ENCODE measurements at regions not wholly inside any gene's neighbourhood (a gene's known extent, or its start where the extent isn't known, plus 50 kb on each side); places are given as distances from the start of the nearest gene placed in this dataset.

- Mint-ChIP-seq H3K4me1 (ENCODE audit: low read depth) (no peaks in the 10 kb centered on the region), H3K36me3 (no peaks in the 10 kb centered on the region), H3K4me3 (no peak overlapping the region), H3K27me3 (peaks cover 3% of the 10 kb centered on the region), H3K9me3 (ENCODE audit: low read depth) (no peaks in the 10 kb centered on the region), H3K27ac (no peak overlapping the region)
Observed at GRCh38 chr9:86751207-86751606, 196.1 kb downstream of the GAS1 start.

GRCh38 chr9:86749894-86750255, 197.4 kb downstream of the GAS1 start:
- Mint-ChIP-seq H3K36me3 (no peaks in the 10 kb centered on the region), H3K27me3 (peaks cover 3% of the 10 kb centered on the region), H3K9me3 (ENCODE audit: low read depth) (no peaks in the 10 kb centered on the region), H3K27ac (no peak overlapping the region), H3K4me3 (no peak overlapping the region), H3K4me1 (ENCODE audit: low read depth) (no peaks in the 10 kb centered on the region)

DNA sequence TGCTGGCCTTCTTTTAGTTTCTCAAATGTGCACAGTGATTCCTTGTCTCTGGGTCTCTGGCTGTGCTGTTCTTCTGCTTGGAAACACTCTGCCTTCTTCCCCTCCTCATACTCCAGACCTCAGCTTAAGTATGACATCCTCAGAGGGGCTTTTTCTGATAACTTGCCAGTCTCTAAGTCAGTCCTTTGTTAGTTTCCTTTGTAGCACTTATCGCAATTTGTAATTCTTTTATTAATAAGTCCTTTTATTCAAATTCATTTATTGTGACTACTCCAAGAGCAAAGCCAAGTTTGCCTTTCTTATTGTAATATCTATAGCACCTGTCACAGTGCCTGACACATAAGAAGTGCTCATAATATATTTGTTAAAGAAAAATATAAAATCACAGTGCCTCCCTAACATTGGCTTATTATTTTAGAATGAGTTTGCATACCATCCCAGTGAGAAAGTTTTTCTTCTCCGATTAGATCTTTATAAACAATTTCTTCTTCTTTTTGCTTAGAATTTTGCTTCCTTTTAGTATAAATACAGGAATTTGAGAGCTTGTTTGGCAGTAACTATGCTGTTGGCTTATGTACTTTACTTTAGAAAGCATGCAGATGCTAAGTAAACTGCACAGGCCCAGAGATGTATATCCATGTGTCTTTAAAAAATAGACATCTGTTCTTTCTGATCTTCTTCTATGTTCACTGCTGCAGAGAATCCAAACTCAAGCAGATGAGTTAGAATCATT, 198.0 kb downstream of the GAS1 start:
- H3K36me3 Mint-ChIP-seq, result no peaks in the 10 kb centered on the region
- no peaks in the 10 kb centered on the region for H3K9me3 Mint-ChIP-seq (ENCODE audit: low read depth)
- H3K27me3 Mint-ChIP-seq, result peaks cover 3% of the 10 kb centered on the region
- H3K4me3 Mint-ChIP-seq, result no peak overlapping the region
- H3K4me1 Mint-ChIP-seq (ENCODE audit: low read depth), result no peaks in the 10 kb centered on the region
- no peak overlapping the region for H3K27ac Mint-ChIP-seq

DNA sequence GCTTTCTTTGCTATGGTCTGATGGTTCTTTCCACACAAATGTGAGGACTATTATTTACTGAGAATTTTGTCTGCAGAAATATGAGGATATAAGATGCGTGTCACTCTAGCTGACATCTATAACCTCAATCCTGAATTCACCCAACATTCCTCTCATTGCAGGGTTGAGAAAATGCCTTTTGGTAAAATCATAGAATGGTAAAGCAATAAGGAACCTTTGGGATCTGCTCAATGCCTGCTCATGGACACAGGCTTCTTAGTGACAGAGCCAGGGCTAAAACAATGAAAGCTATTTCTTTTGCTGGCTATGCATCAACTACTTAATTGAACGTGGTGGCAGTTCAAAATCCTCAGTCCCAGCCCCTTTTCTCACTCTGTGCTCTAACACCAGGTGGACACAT, 199.6 kb downstream of the GAS1 start:
- Mint-ChIP-seq H3K36me3 (no peaks in the 10 kb centered on the region), H3K27ac (no peak overlapping the region)

GRCh38 chr9:86741311-86742208, 205.7 kb downstream of the GAS1 start:
- peaks cover 2% of the 10 kb centered on the region for H3K27me3 Mint-ChIP-seq
- H3K27ac Mint-ChIP-seq, result no peak overlapping the region
- H3K9me3 Mint-ChIP-seq (ENCODE audit: low read depth), result no peaks in the 10 kb centered on the region
- H3K36me3 Mint-ChIP-seq, result no peaks in the 10 kb centered on the region
- H3K4me3 Mint-ChIP-seq, result no peak overlapping the region
- no peaks in the 10 kb centered on the region for H3K4me1 Mint-ChIP-seq (ENCODE audit: low read depth)

More for the DNA sequence above, 199.6 kb downstream of the GAS1 start:
- Mint-ChIP-seq H3K4me3 (no peak overlapping the region), H3K27me3 (peaks cover 3% of the 10 kb centered on the region), H3K9me3 (ENCODE audit: low read depth) (no peaks in the 10 kb centered on the region), H3K4me1 (ENCODE audit: low read depth) (no peaks in the 10 kb centered on the region)

DNA sequence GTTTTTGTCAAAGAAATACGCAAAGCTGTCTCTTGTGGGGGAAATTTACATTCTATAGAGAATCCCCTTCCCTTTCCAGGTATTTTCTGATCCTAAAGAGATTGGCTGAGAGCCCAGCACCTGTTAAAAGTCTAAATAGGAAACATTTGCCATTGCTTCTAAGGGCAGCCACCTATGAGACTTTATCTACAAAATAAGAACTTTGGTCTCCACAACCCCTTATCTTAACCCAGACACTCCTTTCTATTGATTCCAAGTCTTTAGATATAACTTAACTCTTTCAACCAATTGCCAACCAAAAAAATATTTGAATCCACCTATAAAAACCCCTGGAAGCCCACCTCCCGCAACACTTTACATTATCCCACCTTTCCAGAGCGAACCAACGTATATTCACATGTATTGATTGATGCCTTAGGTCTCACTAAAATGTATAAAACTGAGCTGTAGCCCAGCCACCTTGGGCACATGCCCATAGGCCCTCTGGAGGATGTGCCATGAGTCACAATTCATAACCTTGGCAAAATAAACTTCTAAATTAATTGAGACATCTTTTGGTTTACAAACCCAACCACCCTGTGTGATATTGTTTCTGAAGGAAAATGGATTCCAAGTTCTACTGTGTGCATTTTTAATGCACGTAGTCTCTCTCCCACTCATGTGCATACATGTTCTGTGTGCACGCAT, 211.4 kb downstream of the GAS1 start:
- no peak overlapping the region for H3K27ac Mint-ChIP-seq
- no peaks in the 10 kb centered on the region for H3K36me3 Mint-ChIP-seq
- H3K4me3 Mint-ChIP-seq, result no peak overlapping the region
- peaks cover 2% of the 10 kb centered on the region for H3K27me3 Mint-ChIP-seq
- H3K4me1 Mint-ChIP-seq (ENCODE audit: low read depth), result no peaks in the 10 kb centered on the region
- no peaks in the 10 kb centered on the region for H3K9me3 Mint-ChIP-seq (ENCODE audit: low read depth)

DNA sequence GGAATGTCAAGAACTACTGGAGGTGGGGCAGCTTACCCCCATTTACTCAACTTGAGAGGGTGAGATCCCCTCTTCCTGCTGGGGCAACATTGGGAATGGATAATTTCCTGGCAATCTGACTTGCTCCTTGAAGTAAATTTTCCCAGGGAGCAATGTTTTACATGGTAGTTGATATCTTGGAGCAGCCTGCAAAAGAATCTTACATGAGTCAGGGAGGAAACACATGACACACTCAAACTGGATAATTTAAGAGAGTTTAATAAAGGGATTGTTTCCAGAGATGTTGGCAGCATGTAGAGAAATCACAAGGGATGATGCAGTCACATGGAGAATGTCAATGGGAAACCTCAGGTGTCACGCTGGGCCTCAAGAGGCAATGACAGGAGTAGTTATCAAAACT, 212.5 kb downstream of the GAS1 start:
- no peaks in the 10 kb centered on the region for H3K9me3 Mint-ChIP-seq (ENCODE audit: low read depth)
- H3K27me3 Mint-ChIP-seq, result peaks cover 2% of the 10 kb centered on the region
- no peak overlapping the region for H3K4me3 Mint-ChIP-seq
- no peaks in the 10 kb centered on the region for H3K36me3 Mint-ChIP-seq
- no peaks in the 10 kb centered on the region for H3K4me1 Mint-ChIP-seq (ENCODE audit: low read depth)
- H3K27ac Mint-ChIP-seq, result no peak overlapping the region

- H3K27me3 Mint-ChIP-seq, result peaks cover 2% of the 10 kb centered on the region
- H3K4me3 Mint-ChIP-seq, result no peak overlapping the region
- H3K9me3 Mint-ChIP-seq (ENCODE audit: low read depth), result no peaks in the 10 kb centered on the region
- no peak overlapping the region for H3K27ac Mint-ChIP-seq
- no peaks in the 10 kb centered on the region for H3K36me3 Mint-ChIP-seq
- H3K4me1 Mint-ChIP-seq (ENCODE audit: low read depth), result no peaks in the 10 kb centered on the region
Observed at GRCh38 chr9:86733929-86734328, 213.4 kb downstream of the GAS1 start.

DNA sequence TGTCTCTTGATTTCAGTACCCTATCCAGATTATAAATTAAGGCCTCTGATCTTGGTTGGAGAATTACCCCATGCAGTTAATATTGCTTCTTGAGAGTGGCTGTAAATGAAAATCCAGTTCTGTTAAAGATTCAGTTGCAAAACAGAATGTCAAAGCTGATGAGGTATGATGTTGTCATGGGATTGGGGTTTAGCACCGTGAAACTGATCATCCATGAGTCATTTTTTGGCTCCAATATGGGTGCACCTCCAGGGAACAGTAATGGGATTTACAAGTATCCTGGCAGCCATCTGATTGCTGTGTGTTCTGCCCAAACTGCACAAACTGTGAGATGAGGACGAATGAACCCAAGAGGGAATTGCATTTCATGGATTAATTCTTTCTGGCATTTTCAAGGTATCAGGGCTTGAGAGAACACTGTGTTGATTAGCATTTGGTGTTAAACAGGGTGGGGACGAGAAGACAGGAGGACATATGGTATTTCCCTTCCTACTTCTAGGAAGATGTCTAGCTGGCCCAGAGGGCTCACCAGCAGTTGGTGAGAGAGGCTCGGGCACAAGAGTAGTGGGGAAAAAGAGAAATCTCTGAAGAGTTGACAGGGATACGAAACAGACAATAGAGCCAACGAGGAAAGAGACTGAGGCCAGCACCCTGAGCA, 214.7 kb downstream of the GAS1 start:
- no peaks in the 10 kb centered on the region for H3K36me3 Mint-ChIP-seq
- H3K27ac Mint-ChIP-seq, result no peak overlapping the region
- no peak overlapping the region for H3K4me3 Mint-ChIP-seq
- no peaks in the 10 kb centered on the region for H3K4me1 Mint-ChIP-seq (ENCODE audit: low read depth)
- H3K27me3 Mint-ChIP-seq, result no peaks in the 10 kb centered on the region
- H3K9me3 Mint-ChIP-seq (ENCODE audit: low read depth), result no peaks in the 10 kb centered on the region

GRCh38 chr9:86731511-86732063, 215.7 kb downstream of the GAS1 start:
- H3K4me3 Mint-ChIP-seq, result no peak overlapping the region
- H3K27ac Mint-ChIP-seq, result no peak overlapping the region
- no peaks in the 10 kb centered on the region for H3K4me1 Mint-ChIP-seq (ENCODE audit: low read depth)
- no peaks in the 10 kb centered on the region for H3K9me3 Mint-ChIP-seq (ENCODE audit: low read depth)
- no peaks in the 10 kb centered on the region for H3K36me3 Mint-ChIP-seq
- H3K27me3 Mint-ChIP-seq, result no peaks in the 10 kb centered on the region

DNA sequence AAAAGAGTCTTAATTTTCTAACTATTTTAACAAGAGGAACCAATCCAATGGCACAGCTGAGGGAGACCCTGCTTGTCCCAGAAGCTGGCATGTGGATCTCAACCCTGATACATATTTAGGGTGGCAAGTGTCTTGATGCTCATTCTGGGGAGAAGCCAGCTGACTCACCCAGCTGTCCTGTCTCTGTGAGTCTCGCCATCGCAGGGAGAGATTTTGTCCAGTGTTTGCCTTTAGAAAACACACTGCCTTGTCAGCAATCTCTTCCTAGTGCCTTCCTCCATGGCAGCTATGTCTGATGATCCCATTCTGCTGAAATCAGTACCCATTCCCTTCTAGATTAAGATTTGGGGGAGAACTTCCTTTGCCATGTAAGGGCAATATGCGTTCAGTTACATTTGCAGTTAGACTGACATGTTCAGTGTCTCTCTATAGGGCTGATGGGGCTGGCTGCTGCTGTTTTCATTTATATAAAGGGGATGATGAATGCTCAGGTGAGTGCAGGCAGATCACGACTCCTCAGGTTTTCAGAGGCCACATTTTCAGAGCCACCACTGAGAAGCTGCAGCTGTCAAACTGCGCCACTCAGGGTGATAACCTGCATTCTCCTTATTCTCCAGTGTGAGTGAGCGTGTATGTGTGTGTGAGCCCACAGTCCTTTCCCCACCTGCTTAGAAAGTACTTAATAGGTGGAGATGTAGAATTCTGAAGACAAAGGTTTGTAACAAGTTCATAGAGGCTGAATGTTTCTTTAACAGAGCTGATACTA, 217.0 kb downstream of the GAS1 start:
- Mint-ChIP-seq H3K9me3 (ENCODE audit: low read depth) (no peaks in the 10 kb centered on the region), H3K4me1 (ENCODE audit: low read depth) (no peaks in the 10 kb centered on the region), H3K27ac (no peak overlapping the region), H3K36me3 (no peaks in the 10 kb centered on the region), H3K4me3 (no peak overlapping the region), H3K27me3 (no peaks in the 10 kb centered on the region)

DNA sequence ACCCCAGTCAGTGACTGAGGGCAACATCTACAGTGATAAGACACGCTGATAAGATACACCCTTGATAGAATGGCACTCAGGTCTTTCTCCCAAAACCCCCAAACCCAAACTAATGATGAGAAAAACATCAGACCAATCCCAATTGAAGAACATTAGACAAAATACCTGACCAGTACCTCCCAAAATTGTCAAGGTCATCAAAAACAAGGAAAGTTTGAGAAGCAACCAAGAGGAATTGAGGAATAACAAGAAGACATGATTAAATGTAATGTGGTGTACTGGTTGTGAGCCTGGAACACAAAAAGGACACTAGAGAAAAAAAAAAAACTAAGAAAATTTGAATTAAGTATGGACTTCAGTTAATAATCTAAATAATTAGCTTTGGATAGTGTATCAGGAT, 222.8 kb downstream of the GAS1 start:
- H3K36me3 Mint-ChIP-seq, result no peaks in the 10 kb centered on the region
- H3K4me1 Mint-ChIP-seq (ENCODE audit: low read depth), result peaks cover 14% of the 10 kb centered on the region
- no peaks in the 10 kb centered on the region for H3K27me3 Mint-ChIP-seq
- H3K27ac Mint-ChIP-seq, result no peak overlapping the region
- H3K4me3 Mint-ChIP-seq, result no peak overlapping the region
- H3K9me3 Mint-ChIP-seq (ENCODE audit: low read depth), result no peaks in the 10 kb centered on the region

DNA sequence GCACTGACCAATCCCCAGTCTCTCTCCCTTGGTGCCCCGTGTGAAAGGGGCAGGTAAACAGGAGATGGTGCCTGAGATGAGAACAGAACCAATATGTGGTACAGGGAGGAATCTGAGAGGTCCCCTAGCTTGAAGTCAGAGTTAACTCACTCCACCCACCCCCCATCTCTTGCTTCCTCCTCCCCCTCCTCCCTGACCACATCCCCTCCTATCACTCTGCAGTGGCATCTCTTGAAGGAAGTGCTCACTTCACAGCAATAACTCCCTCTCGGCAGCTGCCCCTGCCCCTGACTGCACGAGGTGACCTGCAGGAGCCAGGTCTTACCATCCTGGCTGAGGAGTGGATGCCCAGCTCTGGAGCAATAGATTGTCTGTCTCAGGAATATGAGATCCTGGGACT, 224.0 kb downstream of the GAS1 start:
- Mint-ChIP-seq H3K36me3 (no peaks in the 10 kb centered on the region), H3K9me3 (ENCODE audit: low read depth) (no peaks in the 10 kb centered on the region), H3K27ac (no peak overlapping the region), H3K27me3 (no peaks in the 10 kb centered on the region), H3K4me1 (ENCODE audit: low read depth) (peaks cover 14% of the 10 kb centered on the region), H3K4me3 (no peak overlapping the region)

DNA sequence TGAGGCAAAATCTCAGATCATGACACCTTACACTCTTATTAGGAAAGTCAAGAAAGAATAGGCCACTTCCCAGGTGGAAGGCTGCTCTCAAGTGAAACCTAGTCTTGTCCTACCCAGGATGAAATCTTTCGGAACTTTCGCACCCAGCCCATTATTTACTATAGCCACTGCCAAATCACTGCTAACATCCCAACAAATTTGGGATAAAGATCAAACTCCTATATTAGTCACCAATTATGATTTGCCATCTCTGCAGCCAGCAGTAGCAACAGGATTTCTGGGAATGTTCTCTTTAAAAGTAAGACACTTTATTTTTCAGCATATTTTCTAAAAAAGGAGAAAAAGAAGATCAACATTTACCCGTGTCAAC, 224.6 kb downstream of the GAS1 start:
- Mint-ChIP-seq H3K9me3 (ENCODE audit: low read depth) (no peaks in the 10 kb centered on the region), H3K4me1 (ENCODE audit: low read depth) (peaks cover 14% of the 10 kb centered on the region), H3K36me3 (no peaks in the 10 kb centered on the region), H3K4me3 (no peak overlapping the region), H3K27me3 (no peaks in the 10 kb centered on the region), H3K27ac (no peak overlapping the region)
